Panc1 (cell line): ENCODE measurements at regions not wholly inside any gene's neighbourhood (a gene's known extent, or its start where the extent isn't known, plus 50 kb on each side); places are given as distances from the start of the nearest gene placed in this dataset.

Source experiments
- ATAC-seq: fragments of 200-7000 bp; cut with Tn5 transposase; 2 replicates; pipeline ENCODE4 v1.9.1; 2020; ENCODE audit warnings: mild to moderate bottlenecking, moderate library complexity
- BruUV-seq: library from RNA; stranded (reverse); fragments of 400-500 nt; replicated peaks from 2 replicates; lab custom pipeline; 2021; lab: Mats Ljungman, UMichigan
- CTCF ChIA-PET: fragments of 300-600 bp; sonication (Branson Sonifier 250); formaldehyde crosslinking; loops from one replicate; lab custom pipeline; 2022; ENCODE audit warnings: antibody characterized with exemption; lab: Charles Lee
- POLR2A ChIA-PET: fragments of 300-600 bp; sonication (Branson Sonifier 250); formaldehyde crosslinking; loops from one replicate; lab custom pipeline; 2022; ENCODE audit warnings: antibody characterized with exemption; lab: Charles Lee
- DNase-seq: peaks from one replicate; pipeline ENCODE4 v3.0.0-alpha.2; 2010; ENCODE audit warnings: low read depth, low spot score
- H3K27ac ChIP-seq: 2 replicates; pipeline ENCODE4 v1.5.1; 2011; ENCODE audit warnings: mild to moderate bottlenecking, low read length, inconsistent platforms
- H3K27me3 ChIP-seq: fragments of 200-500 bp; sonication (Bioruptor generic); 2 replicates; pipeline ENCODE4 v1.6.0; 2014; ENCODE audit warnings: low read length, inconsistent platforms; ENCODE audit not compliant: control insufficient read depth, insufficient read depth
- H3K36me3 ChIP-seq: fragments of 200-500 bp; sonication (Bioruptor generic); 2 replicates; pipeline ENCODE4 v1.5.1; 2014; ENCODE audit warnings: inconsistent platforms, mild to moderate bottlenecking, low read length, moderate library complexity; ENCODE audit not compliant: control insufficient read depth, insufficient read depth
- H3K4me1 ChIP-seq: 2 replicates; pipeline ENCODE4 v1.5.1; 2011; ENCODE audit warnings: inconsistent platforms, mild to moderate bottlenecking, low read length, moderate library complexity; ENCODE audit not compliant: control insufficient read depth, insufficient read depth
- H3K4me3 ChIP-seq, 2 experiments: 2 replicates each; pipeline ENCODE4 v1.5.1; 2011 to 2012; ENCODE audit warnings: low read depth in 2 of 2, low read length in 2 of 2, mild to moderate bottlenecking in 2 of 2, inconsistent platforms in 1 of 2, moderate library complexity in 1 of 2
- H3K9me3 ChIP-seq: fragments of 200-500 bp; sonication (Bioruptor generic); 2 replicates; pipeline ENCODE4 v1.5.1; 2014; ENCODE audit warnings: low read depth, mild to moderate bottlenecking, inconsistent platforms, low read length, moderate library complexity; ENCODE audit not compliant: control insufficient read depth, insufficient read depth
- CTCF ChIP-seq: fragments of 450-650 bp; IDR thresholded peaks from 2 replicates; pipeline ENCODE4 v1.5.1; 2017; ENCODE audit warnings: mild to moderate bottlenecking
- POLR2AphosphoS5 ChIP-seq: IDR thresholded peaks from 2 replicates; pipeline ENCODE4 v1.6.1; 2012; ENCODE audit warnings: mild to moderate bottlenecking, low read depth, low read length, moderate library complexity
- REST ChIP-seq, 2 experiments: IDR thresholded peaks; 2 replicates each; pipeline ENCODE4 v1.6.1; 2011 to 2012; ENCODE audit warnings: low read depth in 2 of 2, control low read depth in 1 of 2, low read length in 1 of 2, mild to moderate bottlenecking in 1 of 2, moderate library complexity in 1 of 2; ENCODE audit not compliant: insufficient read depth in 1 of 2
- SIN3A ChIP-seq: IDR thresholded peaks from 2 replicates; pipeline ENCODE4 v1.6.1; 2012; ENCODE audit warnings: low read depth, mild to moderate bottlenecking, low read length, moderate library complexity, borderline replicate concordance; ENCODE audit not compliant: insufficient read depth
- TCF7L2 ChIP-seq: IDR thresholded peaks from 2 replicates; pipeline ENCODE4 v1.6.1; 2011; ENCODE audit warnings: mild to moderate bottlenecking, low read depth, low read length, inconsistent platforms
- in situ Hi-C: cut with HindIII; loops from 2 replicates; pipeline ENCODE4 v1.10.0; 2016; ENCODE audit warnings: low sequenced_read_pairs, low pct_unique_long_range_greater_than_20kb
- intact Hi-C: fragments of 100-400 bp; cut with micrococcal nuclease; formaldehyde crosslinking; loops from one replicate; pipeline ENCODE4 v1.10.0; 2022; ENCODE audit not compliant: unreplicated experiment

- DNase-seq = no peak
- Histone ChIP-seq H3K4me3 (no peak overlapping the region), H3K27me3 (no peaks in the 10 kb centered on the region), H3K9me3 (no peaks in the 10 kb centered on the region), H3K27ac (no peak overlapping the region), H3K36me3 (no peaks in the 10 kb centered on the region), H3K4me1 (no peaks in the 10 kb centered on the region)
- in situ Hi-C loops (no loop called here), intact Hi-C loops (no loop called here)
- ChIA-PET POLR2A (no interaction called here), CTCF (no interaction called here)
- TF ChIP-seq TCF7L2 (no peak), POLR2AphosphoS5 (no peak), SIN3A (no peak), CTCF (no peak), REST (IDR thresholded peaks at IDR 0.05; ENCODE audit: insufficient read depth in 1 of 2, low read depth in 2 of 2, low read length in 1 of 2) (no peak)
- ATAC-seq = no peak
- BruUV-seq = no TSS peak
These were observed 1010.6 kb downstream of the ROBO2 start for GRCh38 chr3:78050276-78051065.

GRCh38 chr3:78052746-78053145, 1012.8 kb downstream of the ROBO2 start:
- Histone ChIP-seq H3K4me1 (no peaks in the 10 kb centered on the region), H3K36me3 (no peaks in the 10 kb centered on the region), H3K9me3 (no peaks in the 10 kb centered on the region), H3K4me3 (no peak overlapping the region), H3K27ac (no peak overlapping the region), H3K27me3 (no peaks in the 10 kb centered on the region)
- in situ Hi-C loops = no loop called here
- TF ChIP-seq POLR2AphosphoS5 (no peak), REST (IDR thresholded peaks at IDR 0.05; ENCODE audit: insufficient read depth in 1 of 2, low read depth in 2 of 2, low read length in 1 of 2) (no peak), CTCF (no peak), TCF7L2 (no peak), SIN3A (no peak)
- POLR2A ChIA-PET = no interaction called here
- CTCF ChIA-PET = no interaction called here
- no peak for DNase-seq
- BruUV-seq = no TSS peak
- intact Hi-C loops = no loop called here
- ATAC-seq = no peak
